Eye (tissue), 1 donor: ENCODE measurements at regions not wholly inside any gene's neighbourhood (a gene's known extent, or its start where the extent isn't known, plus 50 kb on each side); places are given as distances from the start of the nearest gene placed in this dataset.

Experiments
- DNase-seq: peaks from one replicate; pipeline ENCODE4 v3.0.0-alpha.2; 2015

DNA sequence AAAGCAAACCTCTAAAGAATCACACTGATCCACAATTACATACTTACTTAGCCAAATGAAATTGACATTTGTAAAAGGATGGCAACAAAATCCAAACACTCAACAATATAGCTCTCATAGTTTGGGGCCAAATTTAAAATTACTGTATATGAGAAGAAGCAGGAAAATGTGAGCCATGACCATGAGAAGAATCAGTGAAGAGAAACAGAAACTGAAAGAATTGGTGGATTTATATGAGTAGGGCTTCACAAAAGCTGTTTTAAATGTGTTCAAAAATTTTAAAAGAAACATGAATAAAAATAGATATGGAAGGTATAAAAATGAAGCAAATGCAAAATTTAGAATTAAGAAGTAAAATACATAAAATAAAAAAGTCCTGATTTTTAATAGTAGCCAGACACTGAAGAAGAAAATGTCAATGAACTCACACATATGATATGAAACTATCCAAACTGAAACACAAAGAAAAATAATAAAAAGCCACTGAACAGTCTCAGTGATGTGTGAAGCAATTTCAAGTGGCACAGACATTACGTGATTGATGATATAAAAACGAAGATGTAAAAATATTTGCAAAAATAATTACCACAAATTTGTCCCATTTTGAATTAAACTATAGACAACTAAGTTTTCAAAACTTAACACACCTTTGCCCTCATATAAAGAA is 87.9 kb upstream of the MDGA2 start:
- DNase-seq, result no peak

DNA sequence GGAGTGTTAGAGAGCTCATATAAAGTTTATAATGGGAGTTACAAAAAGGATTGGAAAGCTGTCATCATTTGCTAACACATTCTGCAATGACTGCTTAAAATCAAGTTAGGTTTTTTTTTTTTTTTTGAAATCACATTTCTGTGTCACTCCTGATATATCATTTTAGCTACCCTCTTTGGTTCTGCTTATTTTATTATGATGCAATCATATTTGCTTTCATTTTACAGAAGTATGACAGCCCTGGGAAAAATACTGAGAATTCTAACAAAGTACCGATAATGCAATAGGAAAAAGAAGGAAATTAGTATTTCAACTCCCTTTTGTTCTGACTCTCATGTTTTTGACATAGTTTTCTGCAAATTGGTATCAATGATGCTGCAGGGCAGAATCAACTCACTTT is 71.6 kb upstream of the MDGA2 start:
- DNase-seq, result no peak

DNA sequence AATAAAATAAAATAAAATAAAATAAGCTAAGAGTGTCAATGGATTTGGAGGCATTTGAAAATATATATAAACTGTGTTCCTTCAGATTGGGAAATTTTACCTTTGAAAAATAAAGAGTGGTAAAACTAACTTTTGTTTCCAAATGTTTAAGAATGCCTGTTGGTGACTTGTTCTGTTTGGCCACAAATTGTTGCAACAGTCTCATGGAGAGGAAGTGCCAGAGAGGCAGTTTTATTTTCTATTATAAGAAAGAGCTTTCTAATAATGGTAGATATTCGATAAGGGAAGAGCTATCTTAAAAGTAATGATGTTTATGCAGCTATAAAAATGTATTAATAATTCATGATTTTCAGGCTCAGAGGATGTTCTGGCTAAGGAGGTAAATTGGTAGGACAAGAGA is 68.8 kb upstream of the MDGA2 start:
- DNase-seq, result no peak

DNA sequence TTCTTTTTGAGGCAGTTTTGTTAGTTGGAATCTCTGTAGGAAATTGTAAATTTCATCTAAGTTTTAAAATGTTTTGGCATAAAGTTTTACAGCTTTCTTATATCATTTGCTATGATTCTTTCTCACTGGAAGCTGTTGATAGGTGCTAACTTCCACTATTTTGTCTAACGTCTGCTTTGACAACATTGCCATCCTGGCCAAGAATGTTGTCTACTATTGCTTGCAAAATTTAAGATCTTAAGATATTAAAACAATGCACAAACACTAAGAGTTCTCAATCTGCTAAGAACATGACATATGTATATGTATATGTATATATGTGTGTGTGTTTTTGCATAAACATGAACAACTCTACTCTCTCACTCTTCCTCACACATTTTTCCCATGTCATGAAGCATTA is 64.1 kb upstream of the MDGA2 start:
- DNase-seq, result no peak

DNA sequence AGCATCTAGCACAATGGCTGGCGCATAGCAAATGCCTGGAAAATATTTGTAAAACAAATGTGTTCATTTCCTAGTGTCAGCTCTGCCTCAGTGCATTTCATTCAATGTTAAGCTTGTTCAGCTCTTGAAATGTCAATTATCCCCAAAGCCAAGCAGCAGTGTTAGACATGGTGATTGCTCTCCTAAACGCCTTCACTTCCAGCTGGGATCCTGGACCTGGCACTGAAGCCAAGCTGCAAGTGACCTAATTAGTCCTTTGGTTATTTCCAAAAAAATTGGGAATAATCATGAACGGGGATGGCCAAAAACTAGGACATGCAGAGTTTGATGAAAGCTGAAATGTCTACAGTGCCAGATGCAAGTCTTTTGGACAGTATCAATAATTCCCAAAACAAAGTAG is 54.9 kb upstream of the MDGA2 start:
- peak; percentile 19 for DNase-seq
